GDM1 (cell line): ENCODE measurements at regions not wholly inside any gene's neighbourhood (a gene's known extent, or its start where the extent isn't known, plus 50 kb on each side); places are given as distances from the start of the nearest gene placed in this dataset.

Experiments
- DNase-seq: peaks from one replicate; lab custom pipeline; 2025; lab: John Stamatoyannopoulos, UW

- peak; percentile 6 for DNase-seq
Measured at GRCh38 chr20:52493171-52493721, 301.7 kb upstream of the ZFP64 start.

GRCh38 chr20:52490711-52491430 lies 299.3 kb upstream of the ZFP64 start:
- DNase-seq, result no peak

- DNase-seq, result no peak
Measured at GRCh38 chr20:52484438-52484837, 292.9 kb upstream of the ZFP64 start.

DNA sequence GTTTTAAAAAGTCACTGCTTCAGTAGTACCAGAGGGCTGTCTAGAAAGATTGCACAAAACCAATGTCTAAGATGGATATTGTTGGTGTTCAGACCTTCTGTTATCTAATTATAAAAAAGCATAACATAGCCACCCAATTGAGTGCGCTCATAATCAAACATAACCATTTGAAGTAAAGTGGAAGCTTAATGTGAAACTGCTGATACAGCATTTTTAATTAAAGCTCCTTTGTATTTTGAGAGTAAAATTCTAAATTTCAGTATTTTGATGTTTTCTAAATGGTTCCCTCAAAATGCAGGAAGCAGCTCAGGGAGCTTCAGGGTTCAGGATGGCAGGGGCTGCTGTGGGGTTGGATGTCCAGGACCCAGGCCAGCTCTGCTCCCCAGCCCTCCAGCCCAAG lies 291.8 kb upstream of the ZFP64 start:
- DNase-seq, result no peak

GRCh38 chr20:52482044-52482443 lies 290.5 kb upstream of the ZFP64 start:
- no peak for DNase-seq

DNA sequence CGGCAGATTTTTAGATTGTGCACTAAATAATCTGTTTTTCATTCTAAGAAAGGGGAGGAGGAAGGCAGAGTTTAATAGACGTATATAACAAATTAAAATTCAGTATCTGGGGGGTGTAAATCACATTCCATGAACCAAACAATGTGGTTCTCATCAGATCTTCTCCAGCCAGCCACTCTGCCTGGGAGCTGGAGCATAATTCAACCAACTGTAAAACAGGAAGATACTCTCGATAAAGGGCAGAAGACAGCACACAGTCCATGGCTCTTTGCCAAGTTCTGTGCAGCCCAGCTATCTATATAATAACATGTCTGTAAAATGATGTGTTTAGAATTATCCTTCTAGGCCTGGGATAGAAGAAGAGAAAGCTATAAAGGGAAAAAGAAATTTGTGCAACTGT lies 289.9 kb upstream of the ZFP64 start:
- no peak for DNase-seq

DNA sequence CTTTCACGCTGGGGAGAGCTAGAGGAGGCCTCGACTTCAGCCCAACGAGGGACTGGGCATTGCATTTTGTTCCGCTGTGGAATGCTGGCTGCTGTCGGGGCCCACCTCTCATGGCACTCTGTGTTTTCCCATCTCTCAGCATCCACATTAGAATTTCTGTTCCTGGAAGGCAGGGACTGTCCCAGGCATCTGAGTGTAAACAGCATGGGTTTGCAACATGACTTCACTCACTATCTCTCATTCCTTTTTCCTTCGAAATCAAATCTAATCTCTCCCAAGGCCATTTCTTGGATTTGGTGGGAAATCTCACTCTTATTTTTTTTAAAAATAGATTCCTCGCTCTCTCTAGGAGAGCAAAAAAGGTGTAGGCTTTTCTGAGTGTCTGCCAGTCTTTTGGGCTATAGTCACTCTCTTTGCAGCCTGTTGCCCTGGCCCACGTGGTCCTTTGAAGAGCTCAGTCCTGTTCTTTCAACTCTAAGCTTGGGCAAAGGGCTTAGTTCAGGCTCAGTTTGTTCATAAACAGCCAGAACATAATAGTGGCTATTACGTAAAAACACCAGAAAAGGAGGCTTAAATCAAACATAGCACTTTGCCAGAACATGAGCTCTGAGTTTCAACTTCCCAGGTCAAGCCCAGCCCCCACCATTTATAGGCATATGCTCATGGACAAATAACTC lies 284.6 kb upstream of the ZFP64 start:
- no peak for DNase-seq

- no peak for DNase-seq
Measured at GRCh38 chr20:52473186-52473585, 281.6 kb upstream of the ZFP64 start.

DNA sequence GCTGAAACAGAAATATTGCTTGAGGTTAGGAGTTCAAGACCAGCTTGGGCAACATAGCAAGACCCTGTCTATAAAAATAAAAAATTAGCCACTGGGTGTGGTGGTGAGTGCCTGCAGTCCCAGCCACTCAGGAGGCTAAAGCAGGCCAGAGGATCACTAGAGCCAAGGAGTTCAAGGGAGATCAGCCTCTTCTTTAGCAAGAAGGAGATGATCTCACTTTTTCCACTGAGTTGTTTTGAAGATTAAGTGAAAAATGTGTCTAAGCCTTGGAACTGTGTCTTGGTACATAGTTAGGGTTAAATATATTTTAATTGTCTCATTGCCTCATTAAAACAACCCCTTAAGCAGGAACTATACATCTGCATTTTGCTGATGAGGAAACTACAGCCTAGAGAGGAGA lies 279.0 kb upstream of the ZFP64 start:
- DNase-seq, result no peak

- DNase-seq, result no peak
Measured at GRCh38 chr20:52469128-52469527, 277.5 kb upstream of the ZFP64 start.

DNA sequence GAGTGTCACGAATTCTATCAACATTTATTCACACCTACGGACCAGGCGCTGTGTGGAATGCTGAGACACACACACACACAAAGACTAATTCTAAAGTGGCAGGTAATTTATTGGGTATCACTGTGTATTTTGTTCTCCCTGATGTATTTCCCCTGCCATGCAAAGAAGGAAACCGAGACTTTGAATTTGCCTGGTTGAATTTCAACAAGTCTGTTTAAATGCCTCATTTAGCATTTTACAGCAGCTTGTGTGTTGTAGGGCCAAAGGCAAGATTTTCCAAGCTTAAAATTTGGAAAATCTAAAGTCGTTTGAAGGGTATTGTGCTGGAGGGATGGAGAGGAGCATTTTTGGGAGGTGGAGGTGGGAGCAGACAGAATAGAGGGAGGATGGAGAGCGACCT lies 274.4 kb upstream of the ZFP64 start:
- no peak for DNase-seq

DNA sequence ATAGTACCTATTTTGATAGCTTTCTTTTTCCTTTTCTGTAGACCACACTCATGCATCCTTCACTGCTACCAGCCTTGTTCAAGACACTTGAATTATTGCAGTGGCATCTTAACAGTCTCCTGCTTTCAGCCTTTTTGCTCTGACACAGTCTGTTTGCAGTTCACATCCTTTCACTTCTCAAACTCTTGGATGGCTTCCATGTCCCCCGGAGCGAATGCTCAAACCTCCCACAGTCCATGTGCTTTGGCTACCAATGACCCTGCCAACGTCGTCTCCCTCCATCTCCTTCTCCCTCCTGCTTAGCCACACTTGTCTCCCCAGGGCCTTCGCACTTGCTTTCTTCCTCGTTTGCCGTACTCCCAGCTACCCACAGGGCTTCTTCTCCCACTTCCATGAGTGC lies 270.0 kb upstream of the ZFP64 start:
- DNase-seq, result no peak

GRCh38 chr20:52459150-52459549 lies 267.6 kb upstream of the ZFP64 start:
- DNase-seq, result no peak

DNA sequence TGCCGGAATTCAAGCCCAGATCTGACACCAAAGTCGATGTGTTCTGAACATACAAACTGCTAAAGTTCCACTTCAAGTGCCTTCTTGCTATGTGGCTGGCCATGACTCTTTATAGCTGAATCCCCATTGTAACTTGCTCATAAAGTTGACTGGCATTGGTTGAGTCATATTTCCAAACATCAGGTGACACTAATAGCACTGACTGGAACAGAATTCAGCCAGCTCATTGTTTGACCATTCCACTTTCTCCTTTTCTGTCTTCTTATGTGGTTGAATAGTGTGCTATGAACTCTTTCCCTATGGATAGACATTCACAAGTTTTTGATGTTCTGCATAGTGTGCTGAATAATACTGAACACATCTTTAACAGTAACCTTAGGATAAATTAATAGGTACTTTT lies 266.2 kb upstream of the ZFP64 start:
- DNase-seq, result no peak

DNA sequence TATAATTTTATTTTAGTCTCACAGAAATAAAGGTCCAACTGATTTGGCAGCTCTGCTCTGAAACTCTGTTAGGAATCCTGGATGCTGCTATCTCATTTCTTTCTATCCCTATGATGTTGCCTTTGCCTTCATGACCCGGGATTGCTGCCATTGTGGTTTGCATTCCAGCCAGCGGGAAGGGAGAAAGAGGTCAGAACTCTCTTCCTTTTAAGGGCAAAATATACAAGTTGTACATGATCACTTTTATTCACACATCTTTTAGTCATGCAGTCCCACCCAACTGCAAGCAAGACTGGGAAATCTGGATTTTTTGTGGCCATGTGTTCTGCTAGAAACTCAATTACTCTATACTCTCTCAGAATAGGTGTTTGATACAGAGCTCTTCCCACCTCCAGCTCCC lies 263.1 kb upstream of the ZFP64 start:
- DNase-seq, result no peak

- DNase-seq, result no peak
Measured at GRCh38 chr20:52448513-52449232, 257.1 kb upstream of the ZFP64 start.

DNA sequence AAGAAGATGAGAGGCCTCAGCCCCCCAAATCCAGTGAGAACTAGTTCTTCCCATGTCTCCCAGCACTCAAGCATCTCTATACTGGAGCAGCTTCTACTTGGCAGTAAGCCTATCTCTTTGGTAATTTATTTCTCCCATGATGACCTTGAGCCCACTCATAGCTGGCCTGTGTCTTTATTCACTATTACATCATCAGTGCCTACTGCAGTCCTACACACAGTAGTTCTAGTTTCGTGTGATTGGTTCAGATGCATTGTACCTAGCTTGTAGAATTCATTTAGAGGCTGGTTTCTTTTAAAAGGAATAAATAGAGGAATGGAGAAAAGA lies 255.6 kb upstream of the ZFP64 start:
- no peak for DNase-seq

DNA sequence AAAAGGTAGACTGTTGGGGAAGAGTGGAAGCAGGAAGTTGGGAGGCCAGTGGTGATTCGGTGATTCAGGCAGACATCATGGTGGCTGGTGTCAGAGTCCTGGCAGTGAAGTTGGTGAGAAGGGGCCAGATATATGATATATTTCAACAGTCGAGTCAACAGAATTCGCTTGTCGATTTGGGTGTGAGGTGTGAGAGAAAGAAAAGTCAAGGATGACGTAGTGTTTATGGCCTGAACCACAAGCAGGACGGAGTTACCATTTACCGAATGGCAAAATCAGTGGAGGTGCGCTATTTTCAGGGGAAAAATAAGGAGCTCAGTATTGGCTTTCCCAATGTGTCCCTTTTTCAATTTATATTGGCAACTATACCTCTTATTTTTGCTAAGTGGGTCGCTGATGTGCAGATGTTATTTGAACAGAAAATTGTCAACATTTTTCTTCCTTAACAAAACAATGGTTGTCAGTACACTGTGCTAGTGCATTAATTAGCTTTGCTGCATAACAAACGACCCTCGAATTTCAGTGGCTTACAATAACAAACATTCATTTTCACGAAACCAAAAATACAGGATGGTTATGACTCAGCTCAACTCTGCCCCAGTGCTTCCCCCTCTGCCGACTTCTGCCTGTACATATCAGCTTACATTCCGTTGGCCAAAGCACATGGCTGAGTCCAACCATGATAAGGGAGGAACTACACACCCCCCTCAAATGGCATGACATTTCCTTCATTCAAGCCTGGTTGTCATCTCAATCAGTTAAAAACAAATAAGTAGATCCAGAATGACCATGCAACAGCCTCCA lies 255.0 kb upstream of the ZFP64 start:
- DNase-seq, result no peak

- no peak for DNase-seq
Measured at GRCh38 chr20:52444455-52444854, 252.9 kb upstream of the ZFP64 start.

- no peak for DNase-seq
Measured at GRCh38 chr20:52443874-52444273, 252.3 kb upstream of the ZFP64 start.

GRCh38 chr20:52441710-52442109 lies 250.1 kb upstream of the ZFP64 start:
- no peak for DNase-seq

DNA sequence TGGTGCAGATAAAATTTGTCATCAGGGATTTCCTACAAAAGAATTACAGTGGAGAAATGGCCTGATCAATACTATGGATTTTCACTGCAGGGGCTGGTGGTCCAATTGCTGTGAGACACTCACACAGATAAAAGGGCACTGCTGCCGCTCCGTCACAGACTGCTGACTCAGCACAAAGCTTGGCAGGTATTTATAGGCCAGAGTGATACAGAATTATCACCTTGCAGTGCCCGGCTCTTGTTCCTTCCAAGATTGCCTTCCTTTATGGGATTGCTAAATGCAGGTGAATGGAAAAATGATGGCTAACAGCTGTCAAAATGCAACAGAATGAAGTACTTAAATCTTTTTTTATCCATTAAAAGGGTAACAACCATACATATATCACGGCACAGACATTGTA lies 247.8 kb upstream of the ZFP64 start:
- no peak for DNase-seq
